Medulla oblongata (tissue), 1 donor: ENCODE measurements at regions not wholly inside any gene's neighbourhood (a gene's known extent, or its start where the extent isn't known, plus 50 kb on each side); places are given as distances from the start of the nearest gene placed in this dataset.

Experiments used
- DNase-seq: peaks from one replicate; pipeline ENCODE4 v3.0.0-alpha.2; 2015; ENCODE audit errors: extremely low spot score

DNA sequence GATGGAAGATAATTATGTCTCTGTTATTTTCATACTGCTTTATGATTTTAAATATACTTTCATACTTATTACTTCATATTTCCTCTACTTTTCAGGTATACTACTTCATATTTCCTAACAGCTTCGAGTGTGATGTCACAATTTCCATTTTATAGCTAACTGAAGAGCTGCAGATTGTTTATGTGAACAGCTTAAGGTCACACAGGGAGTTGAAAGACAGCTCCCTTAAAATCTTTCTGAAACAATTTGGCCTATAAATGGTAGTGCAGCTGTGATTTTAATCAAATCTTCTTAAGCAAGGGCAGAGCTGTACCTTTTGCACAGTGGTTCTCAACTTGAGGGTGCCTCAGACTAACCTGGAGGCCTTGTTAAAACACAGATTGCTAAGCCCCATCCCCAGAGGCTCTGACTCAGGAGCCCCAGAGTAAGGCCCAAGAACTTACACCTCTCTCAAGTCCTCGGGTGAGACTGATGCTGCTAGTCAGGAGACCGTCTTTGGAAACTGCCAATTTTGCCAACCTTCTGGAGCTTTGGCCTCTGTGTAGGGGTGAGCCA is 347.0 kb upstream of the HSF2 start:
- DNase-seq, result no peak

DNA sequence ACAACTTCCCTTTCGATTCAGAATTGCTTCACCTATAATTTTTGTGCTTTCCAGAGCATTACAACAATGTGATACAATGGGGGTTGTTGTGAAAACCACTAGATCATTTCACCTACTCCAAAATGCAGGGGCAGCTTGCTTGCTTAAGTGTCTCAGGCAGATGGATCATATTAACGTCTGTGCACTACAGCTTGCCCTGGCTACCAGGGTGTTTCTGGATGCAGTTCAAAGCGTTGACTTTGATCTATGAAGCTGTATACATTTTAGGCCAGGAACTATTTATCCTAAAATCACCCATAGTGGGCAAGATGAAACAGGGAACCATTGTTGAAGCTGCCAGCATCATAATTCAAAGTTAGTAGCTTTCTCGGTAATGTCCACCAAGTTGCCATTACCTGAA is 339.5 kb upstream of the HSF2 start:
- DNase-seq, result no peak

DNA sequence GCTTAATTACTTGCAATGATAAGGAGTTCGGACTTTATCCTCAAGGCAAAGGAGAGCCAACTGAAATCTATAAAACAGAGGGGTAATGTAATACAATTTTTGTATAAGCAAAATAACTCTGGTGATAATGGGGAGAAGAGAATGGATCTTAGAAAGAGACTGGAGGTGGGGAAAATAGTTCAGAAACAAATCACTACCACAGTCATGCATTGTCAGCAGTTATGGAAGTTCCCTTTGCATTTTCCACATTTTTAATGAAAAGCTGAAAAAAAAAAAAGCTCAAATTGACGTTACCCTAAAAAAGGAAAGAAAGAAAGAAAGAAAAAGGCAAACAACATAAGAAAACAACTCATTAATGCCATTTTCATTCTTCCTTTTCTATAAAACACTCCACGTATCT is 337.6 kb upstream of the HSF2 start:
- DNase-seq, result no peak

DNA sequence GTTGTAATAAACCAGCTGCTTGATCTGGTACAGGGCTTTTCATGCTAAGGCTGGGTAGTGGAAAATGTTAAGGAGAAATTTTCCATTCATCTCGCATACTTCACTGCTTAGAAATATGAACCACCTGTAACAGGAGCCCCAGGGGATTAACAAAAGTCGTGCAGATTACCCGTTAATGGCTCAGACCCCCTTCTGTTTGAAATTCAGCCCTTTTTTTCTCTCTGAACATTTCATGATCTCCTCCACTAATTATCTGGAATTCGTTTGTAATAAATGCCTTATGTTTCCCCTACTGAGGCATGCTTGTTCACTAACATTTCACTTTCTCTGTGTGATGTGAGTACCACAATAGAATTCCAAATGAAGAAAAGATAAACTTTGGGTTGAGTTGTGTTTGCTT is 336.4 kb upstream of the HSF2 start:
- DNase-seq, result no peak

DNA sequence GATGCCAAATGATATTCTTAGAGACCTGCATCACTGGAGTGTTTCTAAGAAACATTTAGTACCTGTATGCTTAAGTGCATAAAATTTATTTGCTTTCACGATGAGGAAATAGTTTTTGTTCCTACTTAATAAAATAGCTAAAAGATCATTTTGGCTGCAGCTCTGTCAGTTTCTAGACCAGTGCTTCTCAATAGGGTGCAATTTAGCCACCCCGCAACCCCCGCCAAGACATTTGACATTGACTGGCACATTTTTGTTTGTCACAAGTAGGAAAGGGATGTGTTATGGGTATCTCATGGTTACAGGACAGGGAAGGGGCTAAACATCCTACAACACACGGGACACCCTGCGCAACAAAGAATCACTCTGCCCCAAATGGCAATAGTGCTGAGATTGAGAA is 335.7 kb upstream of the HSF2 start:
- DNase-seq, result no peak

DNA sequence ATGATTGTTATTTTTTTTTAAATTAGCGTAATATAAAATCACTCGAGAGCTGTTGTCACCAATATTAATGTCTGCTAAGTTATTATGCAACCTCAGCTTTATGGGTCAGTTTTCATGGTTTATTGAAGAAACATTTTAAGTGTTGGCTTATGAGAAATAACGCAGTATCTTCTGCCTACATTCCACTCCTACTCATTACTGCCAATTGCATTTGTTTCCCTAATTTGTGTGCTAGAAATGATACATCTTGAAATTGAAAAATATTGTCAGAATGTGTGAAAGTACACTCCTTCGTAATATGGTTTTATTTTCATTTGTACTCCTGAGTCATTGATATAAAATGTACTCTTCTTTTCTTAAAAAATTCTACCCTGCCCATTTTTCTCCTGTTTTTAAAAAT is 333.3 kb upstream of the HSF2 start:
- no peak for DNase-seq

DNA sequence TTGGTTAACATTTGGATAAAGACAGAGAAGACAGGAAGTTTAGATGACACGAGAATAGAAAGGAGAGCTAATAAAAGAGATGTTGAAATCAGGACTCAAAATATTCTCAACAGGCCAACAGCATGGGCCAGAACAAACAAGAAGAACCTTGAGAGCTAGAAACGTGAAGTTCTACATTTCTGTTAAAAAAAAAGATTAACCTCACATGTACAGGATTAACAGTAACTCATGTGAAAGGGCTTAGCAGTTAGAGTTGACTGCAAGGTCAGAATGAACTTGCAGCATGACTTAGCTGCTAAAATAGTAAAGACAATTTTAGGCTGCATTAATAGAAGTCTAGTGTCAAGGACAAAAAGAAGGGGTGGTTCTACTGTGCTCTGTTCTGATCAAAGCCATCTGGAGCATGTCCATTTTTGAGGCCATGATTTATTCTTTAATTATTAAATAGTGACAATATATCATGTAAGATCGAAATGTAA is 331.1 kb upstream of the HSF2 start:
- DNase-seq, result no peak

DNA sequence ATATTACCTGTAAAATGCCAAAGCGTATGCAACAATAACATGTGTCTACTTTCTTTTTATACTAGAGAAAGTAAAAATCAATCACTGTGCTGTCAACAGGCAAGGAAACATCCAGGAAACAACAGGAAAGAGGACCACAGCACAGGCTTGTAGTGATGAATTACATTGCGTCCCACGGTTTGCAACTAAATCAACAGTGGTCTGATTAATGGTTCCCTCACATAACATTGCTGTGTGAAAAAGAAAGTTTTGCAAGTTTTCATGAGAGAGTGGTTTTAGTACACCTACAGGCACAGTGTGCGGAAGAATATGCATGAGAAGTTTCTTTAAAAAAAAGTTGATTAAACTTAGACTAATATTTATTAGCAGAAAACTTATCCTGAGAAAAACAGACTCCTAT is 329.5 kb upstream of the HSF2 start:
- DNase-seq, result no peak

DNA sequence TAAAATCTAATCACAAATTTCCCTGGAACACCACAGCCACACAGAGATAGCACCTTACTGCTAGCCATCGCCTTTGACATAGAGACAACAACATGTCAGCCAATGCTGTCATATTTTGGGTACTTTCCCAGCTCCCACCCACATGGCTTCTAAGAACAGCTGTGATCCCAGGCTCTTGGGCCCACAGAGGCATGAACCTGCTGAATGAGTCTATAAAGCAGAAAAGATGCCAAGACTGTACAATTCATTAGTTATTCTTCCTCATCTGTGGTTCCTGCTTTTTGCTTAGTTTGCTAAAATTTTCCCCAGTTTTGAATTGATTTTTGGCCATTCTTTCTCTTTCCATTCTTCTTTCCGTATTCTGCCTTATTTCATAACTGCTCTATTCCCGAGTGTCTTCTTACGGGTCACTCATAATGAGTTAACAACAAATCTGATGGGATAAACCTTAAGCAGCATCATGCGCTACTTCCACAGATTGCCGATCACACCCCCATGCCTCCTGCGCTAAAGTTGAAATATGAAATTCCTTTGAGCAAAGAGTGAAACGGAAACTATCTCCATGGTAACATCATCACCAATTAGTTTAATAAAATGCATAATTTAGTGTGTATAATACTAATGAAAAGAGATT is 327.3 kb upstream of the HSF2 start:
- no peak for DNase-seq

DNA sequence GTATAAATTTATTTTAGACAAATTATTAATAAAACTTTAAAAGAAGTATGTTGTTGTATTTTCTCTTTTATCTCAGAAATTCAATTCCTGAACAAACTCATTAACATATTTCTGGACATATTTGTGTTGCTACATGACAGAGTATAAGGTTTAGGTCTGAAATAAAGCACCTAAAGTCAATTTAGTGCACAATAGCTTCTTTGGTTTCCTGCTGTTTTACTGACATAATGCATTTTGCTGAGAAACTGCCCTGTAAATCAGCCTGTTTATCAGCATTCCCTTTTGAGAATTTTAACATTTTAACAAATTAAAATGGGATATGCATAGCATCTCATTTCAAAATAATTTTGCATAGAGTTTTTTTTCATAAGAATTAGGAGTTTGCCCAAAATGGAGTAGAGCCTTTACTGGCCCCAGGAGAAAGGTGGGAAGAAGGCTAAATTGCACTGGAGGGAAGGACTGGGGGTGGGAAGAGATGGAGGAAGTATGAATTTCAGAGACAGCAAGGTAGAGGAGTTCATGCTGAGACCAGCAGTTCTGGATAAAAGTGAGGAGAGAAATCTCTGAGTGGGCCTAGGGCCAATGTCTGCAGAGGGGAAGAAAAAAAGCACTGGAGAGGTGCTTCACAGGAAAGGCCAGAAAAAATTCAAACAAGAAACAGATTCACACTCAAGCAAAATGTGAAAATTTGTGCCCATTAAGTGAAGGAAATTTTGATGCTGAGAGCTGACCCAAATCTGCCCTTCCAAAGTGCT is 324.2 kb upstream of the HSF2 start:
- no peak for DNase-seq

DNA sequence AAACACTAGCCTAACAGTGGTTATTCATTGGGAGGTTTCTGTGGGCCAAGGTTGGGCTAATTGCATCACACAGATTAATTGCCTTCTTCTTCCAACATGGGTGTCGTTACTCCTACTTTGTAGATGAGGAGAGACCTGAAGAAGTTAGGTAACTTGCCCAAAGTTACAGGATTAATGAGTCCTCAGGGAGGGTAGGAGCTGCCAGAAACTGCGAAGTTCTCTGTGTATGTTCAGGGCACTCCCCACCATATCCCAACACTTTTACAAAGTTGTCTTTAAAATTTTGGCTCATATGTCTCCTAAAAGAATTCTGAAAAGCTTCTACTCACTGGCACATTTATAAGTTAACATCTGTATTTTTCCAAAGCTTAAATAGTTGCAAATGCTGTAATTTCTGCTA is 323.5 kb upstream of the HSF2 start:
- DNase-seq, result no peak

DNA sequence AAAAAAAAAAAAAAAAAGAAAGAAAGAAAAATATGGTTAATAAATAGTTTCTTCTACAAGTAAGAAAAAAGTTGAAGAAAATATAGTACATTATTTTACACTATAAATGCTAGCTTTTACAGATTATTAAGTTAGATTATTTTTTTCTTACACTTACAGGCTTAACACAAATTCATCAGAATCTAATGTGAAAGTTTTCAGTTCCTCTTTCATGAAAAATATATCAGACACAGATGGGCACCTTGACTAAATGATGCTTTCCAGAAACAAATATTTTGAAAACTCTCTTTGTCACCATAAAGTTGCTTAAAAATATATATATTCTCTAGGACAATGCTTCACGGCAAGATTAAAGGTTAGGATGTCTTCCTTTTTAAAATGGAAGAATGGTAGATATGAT is 321.8 kb upstream of the HSF2 start:
- no peak for DNase-seq

DNA sequence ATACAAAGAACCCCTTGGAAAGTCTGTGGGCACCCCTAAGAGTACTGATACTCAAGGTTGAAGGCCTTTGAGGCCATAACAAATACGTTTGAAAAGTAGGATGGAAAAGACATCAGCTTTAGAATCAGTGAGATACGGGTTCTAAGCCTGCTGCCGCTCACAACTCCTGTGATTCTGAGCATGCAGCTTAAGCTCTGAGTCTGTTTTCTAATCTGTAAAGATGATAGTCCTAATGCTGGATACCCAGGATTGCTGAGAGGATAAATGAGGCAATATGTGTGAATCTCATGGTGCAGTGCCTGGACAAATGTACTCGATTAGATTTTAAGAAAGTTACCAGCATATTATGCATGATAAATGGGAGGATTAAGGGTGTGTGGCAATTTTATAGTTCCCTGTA is 321.0 kb upstream of the HSF2 start:
- DNase-seq, result no peak

DNA sequence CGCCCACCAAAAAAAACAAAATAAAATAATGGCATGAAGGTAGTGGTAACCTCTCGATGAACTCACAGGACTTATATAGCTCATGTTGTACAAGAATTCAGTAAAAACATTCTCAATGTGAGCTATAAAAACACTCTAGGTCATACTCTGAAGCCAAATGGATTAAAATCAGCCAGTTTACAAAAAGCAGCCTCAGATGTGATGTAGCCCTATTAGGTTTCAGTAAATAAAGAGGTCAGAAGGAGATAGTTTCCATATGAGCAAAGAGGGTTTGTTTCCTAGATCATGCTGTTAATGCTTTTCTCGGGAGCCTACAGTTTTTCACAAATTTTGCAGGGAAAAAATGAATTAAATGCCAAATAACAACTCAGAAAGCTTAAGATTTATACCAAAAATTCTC is 319.5 kb upstream of the HSF2 start:
- no peak for DNase-seq

DNA sequence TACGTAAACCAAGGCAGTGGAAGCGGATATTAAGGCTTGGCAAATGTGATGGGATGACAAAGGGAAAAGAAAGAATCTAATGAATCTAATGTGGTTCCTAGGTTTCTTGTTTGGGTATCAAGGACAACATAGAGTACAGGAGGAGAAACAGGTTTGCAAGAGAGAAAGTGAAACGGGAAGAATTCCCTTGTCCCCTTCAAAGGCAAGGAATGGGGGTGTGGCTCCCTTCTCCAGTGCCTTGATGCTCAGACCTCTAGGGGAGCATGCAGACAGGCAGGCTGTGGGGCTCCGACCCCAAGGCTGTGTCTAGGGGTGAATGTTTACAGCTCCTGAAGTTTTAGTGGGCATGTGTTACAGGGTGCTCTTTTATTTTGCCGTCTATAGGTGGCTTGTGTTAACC is 317.5 kb upstream of the HSF2 start:
- DNase-seq, result no peak

DNA sequence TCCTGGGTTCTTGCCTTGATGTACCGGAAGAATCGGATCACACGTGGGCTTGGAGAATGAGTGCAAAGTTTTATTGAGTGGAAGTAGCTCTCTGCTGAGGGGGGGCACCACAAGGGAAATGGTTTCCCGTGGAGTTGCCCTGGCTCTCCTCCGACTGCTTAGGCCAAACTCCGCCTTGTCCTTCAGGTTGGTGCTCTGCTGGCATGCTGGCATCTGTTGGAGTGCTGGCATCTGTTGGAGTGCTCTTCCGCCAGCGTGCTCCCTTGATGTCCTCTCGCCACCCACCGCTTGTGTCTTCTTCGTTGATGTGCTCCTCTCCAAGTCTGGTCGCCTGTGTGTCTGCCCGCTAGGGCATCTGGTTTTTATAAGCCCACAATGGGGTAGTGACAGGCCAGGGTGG is 317.1 kb upstream of the HSF2 start:
- DNase-seq, result no peak

DNA sequence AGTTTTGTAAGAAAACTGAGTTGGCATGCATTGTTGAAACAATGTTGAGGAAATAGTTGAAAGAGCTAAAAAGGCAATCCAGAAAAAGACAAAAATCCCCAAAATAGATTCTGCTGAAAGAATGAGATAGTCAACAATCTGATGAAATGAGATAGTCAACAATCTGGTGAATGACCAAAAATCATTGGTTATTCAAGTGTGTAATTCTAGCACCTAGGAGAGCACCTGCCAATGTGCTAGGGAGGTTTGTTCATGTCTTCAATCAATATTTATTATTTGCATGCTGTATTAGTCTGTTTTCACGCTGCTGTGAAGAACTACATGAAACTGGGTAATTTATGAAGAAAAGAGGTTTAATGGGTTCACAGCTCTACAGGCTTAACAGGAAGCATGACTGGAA is 307.1 kb upstream of the HSF2 start:
- DNase-seq, result no peak

DNA sequence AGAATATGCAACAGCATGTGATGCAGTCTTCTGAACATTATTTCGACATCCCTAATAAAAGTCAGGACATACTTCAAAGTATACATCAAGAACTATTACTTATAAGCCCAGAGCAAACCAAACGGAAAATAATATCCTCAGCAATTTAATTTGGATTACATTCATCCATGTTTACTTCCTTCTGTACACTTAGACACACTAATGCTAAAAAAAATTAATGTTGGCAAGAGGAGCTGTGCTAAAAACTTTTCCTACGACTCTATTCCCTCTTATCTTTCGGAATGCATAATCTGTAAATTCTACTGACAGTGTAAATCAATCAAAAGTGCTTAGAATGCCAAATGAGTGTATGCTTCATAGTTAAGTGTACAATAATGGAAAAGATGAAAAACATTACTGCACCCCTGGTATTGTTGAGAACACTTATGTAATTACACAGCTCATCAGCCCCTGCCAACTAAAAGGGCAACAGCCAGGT is 301.2 kb upstream of the HSF2 start:
- DNase-seq, result no peak

DNA sequence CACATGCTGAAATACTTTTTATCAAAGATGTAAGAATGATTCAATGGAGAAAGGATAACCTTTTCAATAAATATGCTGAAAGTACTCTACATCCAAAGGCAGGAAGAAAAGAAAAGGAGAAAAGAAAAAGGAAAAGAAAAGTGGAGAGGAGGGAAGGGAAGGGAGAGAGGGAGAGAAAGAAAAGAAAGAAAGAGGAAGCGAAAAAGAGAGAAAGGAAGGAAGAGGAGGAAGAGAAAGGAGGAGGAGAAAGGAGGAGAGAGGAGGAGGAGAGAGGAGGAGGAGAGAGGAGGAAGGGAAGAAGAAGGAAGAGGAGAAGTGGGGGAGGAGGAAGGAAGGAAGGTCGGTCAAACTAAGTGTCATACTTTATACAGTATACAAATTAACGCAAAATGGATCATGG is 297.4 kb upstream of the HSF2 start:
- no peak for DNase-seq

DNA sequence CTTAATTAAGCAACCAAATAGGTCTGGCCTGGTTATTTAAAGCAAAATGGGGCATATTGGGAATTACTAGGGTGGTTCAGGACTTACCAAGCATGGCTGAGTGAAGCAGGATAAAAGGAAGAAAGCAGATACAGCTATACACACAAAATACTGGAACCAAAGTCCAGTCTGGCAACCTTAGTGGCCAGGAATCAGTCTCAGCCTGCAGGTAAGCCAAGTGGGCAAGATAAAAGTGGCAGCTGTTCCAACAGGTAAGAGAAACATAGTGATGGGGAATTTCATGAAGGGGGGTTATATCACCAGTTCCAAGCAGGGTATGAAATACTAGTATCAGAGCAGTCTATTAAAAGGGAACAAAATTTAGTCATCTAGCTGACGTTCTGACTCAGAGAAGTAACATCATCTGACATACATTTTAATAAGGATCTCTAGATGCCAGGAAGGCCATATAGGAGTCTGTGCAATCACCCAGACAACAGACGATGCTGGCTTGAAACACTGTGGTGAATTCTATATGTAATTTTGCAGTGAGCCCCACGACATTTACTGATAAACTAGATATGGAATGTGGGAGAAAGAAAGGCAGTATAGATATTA is 292.1 kb upstream of the HSF2 start:
- DNase-seq, result no peak

DNA sequence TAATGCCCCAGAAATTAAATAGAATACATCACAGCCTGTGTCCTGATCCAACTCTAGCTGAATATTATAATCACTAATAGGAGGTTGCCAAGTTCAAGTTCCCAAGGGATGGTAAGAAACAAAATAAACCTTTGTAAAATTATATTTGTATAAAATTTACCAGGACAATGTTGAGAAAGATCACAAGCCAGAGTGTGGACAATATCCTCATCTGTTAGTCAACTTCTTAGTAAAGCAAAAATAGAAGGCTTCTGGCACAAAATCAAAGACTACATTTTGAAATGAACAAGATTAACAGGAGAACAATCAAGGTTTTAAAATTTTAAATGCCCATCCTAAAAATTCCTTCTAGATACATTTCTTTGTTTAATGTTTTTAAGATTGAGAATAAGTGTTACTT is 290.4 kb upstream of the HSF2 start:
- no peak for DNase-seq

DNA sequence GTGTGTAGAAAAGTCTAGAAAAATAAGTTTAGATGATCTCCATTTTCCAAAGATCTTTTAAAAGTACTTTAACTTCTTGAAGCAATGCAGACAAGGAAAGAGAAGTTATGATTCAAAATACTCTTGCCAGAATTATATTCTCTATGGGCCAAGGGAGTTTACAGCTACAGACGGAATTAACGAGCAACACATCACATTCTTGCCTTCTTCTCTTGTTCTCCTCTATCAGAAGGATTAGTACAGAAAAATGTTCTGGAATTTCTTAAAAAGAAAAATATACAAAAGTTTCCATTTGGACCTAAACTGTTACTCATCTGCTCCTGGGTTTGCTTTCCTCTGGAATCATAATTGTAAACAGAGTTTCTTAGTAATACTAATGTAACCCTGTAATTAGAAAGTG is 284.7 kb upstream of the HSF2 start:
- DNase-seq, result no peak
